ENCODE measurements at regions not wholly inside any gene's neighbourhood (a gene's known extent, or its start where the extent isn't known, plus 50 kb on each side); places are given as distances from the start of the nearest gene placed in this dataset.
"Not testable (repeated sequence)": the region's sequence is repeated elsewhere in the genome, so short reads cannot be mapped to it uniquely, and the experiment has no call there.

DNA sequence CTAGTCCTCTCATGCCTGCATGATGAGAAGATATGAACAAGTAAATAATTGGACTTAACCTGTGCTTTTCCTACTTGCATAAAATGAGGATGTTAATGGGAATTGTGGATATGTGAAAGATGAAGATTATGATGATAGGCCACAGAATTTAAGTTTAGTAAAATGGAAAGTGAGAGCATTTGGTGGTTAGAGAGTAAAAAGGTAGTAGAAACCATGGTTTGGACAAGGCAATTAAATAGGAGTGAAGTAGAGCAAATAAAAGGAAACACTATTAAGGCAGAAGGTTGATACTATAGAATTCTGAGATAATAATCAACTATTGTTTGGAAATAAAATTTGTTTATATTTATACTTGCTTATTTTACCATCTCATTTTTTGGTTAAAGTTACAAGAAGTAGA is 1162.5 kb downstream of the MRPL39 start:
- DNase-seq: no peak

DNA sequence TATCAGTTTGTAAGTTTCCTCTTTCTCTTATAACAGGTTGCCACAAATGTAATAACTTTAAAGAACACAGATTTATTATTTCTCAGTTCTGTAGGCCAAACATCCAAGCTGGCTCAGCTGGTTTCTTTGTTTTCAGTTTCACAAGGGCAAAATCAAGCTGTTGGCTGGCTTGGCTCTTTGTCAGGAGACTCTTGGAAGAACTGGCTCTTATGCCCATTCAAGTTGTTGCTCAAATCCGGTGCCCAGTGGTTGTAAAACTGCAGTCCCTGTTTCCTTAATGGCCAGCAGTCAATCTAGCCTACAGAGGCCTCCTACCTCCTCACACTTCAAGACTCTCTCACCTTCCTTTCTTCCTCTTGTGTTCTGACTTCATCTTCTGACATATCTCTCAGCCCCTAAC is 1171.0 kb downstream of the MRPL39 start:
- no peak for DNase-seq

DNA sequence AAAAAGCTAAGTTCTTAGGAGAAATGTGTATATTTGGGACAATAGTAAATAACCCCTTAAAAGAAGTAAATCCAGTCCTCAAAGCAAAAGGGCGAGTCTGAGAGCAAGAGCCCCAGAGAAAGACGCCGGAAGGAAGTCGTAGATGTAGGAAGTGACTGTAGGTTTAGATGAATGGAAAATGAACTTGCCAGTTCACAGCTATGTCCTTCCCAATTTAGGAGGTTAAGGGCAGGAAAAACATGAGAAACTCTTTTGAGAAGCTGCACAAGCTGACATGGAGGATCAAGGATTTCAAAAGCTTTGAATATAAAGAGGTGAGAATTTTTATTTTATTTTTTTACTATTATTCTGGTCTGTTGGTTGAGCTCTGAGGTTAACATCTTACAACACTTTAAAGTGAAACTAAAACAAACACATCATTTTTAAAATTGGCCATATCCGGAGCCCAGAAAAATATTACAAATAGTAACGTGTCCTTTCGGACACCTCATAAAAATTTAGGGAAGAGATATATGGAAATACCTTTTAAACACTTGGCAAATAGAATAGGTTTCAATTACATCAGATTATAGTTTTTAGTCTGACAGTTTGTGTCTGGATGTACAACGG is 1178.6 kb downstream of the MRPL39 start:
- DNase-seq: no peak

DNA sequence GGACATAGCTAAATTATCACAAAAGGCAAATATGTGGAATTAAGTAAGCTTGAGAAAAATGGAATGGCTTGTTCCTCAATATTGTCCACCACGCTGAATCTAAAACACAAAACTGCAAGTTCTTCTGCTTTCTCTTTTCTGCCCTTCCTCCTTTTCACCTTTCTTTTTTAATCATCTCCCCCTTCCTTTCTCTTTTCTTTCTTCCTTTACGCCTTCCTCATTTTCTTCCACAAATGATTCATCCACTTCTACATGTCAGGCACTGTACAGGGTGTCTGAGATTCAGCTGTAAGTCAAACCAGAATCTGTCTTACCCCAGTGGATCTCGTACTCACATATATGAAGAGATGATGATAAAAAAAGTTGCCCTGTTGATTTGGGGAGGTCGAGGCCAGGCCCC is 1182.5 kb downstream of the MRPL39 start:
- no peak for DNase-seq

DNA sequence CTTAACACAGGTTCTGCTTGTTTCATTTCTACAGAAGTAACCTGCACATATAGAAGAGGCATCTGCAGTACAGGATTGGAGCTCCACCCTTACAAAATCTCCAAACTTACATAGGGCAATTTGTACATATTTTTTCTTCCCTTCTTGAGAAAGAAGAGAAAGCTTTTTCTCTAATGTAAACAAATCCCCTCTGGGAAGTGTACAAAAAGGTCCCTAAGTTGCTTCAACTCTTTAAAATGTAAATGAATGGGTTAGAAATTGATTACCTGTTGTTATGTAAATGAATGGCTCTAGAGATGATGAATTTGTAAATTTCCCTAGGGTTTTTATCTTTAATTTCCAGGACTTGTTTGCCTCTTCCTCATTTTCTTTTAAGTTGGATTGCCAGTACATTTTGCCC is 1183.7 kb downstream of the MRPL39 start:
- no peak for DNase-seq

DNA sequence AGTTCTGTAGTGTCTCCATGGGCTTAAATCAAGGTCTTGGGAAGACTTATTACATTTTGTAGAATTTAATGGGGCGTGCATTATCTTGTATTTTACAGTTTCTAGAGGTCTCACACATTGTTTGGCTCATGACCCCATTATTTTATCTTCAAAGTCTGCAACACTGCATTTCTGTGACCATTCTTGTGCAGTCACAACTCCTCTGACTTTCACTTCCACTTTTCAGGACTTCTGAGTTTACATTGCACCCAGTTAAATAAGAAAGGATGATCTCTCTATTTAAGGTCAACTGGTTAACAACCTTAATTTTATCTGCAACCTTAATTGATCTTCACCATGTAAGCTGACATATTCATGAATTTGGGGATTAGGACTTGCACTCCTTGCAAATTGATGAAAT is 1186.6 kb downstream of the MRPL39 start:
- no peak for DNase-seq

DNA sequence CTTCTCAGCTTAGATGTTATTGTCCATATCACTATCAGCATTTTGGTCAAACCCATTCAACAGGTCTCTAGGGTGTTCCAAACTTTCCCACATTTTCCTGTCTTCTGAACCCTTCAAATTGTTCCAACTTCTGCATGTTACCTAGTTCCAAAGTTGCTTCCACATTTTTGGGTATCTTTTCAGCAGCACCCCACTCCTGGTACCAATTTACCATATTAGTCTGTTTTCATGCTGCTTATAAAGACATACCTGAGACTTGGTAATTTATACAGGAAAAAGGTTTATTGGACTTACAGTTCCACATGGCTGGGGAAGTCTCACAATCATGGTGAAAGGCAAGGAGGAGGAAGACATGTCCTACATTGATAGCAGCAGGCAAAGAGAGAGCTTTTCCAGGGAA is 1187.6 kb downstream of the MRPL39 start:
- DNase-seq: not testable (repeated sequence)

DNA sequence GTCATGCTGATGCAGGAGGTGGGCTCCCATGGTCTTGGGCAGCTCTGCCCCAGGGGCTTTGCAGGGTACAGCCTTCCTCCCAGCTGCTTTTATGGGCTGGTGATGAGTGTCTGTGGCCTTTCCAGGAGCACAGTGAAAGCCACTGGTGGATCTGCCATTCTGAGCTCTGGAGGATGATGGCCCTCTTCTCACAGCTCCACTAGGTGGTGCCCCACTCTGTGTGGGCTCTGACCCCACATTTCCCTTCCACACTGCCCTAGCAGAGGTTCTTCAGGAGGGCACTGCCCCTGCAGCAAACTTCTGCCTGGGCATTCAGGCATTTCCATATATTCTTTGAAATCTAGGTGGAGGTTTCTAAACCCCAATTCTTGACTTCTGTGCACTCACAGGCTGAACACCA is 1188.6 kb downstream of the MRPL39 start:
- no peak for DNase-seq

DNA sequence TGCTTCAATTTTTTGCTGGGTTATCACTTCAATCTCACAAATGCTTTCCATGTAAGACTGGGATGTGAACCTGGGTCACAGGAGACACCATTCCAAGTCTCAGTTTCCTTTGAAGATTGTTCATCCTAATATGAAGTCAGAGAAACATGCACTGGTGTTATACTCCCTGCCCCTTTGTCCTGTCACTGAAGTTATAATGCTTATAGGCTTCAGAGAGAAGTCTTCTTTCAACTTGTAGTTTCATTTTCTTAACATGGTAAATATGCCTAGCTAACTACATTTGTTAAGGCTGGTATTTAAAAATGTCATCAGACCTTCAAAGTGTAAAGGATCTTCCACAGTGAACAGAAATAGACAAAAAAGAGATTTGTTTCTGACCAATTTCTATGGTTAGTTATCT is 1195.9 kb downstream of the MRPL39 start:
- DNase-seq: no peak

DNA sequence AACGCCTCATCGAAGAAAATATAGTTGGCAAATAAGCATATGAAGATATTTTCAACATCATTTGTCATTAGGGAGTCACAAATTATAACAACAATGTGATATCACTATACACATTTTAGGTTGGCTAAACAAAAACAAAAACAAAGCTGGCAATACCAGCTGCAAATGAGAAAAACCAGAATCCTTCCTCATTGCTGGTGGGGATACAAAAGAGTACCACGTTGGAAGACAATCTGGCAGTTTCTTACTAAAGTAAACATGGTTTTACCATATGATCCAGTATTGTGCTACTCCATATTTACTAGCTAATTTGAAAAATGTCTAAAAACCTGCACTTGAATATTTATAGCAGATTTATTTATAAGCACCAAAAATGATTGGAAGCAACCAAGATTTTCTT is 1204.1 kb downstream of the MRPL39 start:
- no peak for DNase-seq

DNA sequence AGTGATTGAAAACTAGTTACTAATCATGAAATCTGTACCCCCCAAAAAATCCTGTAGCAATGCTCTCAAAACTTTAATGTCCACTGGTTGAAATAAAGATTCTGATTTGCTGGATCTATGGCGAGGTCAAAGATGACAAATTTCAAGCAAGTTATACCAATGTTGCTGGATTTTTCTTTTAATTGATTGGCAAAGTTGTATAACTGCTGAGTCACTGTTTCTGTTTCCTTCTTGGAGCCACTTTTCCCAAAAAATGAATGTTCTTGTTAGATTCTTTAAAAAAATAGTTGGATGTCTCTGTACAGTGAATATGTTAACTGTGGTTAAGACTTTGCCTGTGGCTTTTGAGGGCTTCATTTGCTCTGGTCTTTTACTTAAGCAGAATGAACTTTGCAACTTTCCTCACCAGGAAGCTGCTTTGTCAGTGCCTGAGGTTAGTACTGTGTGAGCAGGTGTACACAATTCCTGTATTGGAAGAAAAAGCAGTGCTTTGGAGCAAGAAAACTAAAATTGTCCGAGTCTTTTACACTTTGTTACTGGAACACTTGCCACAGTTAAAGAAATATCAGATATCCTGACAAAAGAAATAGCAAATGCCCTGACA is 1211.9 kb downstream of the MRPL39 start:
- DNase-seq: no peak

DNA sequence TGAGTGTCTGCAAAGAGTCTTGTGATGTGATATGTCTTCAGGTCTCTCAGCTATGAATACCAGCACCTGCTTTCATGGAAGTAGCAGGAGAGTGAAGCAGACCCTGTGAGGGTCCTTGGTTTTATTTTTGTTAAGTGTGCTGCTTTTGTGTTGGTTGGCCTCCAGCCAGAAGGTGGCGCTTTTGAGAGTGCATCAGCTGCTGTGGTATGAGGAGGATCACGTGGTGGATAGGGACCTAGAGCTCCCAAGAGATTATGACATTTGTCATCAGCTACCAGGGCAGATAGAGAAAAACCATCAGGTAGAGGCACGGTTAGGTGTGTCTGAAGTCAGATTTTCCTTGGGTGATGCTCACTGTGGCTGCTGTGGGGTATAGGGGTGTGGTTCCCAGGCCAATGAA is 1232.1 kb downstream of the MRPL39 start:
- DNase-seq: no peak

DNA sequence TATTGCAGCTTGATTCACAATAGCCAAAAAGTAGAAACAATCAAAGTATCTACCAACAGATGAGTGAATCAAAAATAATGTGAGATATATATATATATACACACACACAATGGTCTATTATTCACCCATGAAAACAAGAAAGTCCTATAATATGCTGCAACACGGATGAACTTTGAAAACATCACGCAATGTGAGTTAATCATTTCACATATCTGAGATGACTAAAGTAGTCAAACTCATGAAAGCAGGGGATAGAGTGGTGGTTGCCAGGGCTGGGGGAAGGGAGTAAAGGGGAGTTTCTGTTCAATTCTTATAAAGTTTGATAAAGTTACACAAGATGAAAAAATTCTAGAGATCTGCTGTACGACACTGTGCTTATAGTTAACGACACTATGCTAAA is 1234.8 kb downstream of the MRPL39 start:
- no peak for DNase-seq

DNA sequence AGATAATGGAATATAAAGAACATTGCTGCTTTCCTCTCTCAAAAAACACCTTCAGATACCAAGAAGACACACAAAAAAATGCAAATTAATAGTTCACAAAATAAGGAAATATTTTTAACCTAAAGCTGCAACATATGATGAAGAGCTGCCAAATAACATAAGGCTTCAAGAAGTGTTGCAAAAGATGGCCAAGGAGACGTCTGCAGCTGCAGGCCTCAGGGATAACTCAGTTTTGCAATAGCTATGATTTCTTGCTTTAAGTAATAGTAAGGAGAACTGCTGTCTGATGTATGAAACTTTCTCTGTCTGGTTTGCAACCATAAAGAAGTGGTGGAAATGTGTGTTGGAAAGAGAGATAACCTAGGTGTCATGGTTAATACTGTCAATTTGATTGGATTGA is 1237.5 kb downstream of the MRPL39 start:
- DNase-seq: no peak

DNA sequence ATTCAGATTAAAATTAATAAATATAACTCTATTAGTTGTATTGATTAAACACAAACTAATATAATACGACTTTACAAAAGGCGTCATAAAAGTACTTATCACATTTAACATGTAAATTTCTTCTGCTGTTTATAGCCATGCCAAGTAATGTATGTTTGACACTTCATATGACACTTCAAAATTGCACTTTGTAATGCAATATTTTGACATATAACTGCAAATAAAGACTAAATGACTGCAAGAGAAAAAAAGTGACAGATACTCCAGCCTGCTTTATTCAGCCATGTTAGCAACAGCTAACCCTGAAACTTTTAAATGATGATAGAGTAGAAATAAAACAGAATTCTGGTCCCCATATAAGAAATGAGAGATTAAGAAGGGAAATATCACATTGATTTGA is 1238.0 kb downstream of the MRPL39 start:
- no peak for DNase-seq

DNA sequence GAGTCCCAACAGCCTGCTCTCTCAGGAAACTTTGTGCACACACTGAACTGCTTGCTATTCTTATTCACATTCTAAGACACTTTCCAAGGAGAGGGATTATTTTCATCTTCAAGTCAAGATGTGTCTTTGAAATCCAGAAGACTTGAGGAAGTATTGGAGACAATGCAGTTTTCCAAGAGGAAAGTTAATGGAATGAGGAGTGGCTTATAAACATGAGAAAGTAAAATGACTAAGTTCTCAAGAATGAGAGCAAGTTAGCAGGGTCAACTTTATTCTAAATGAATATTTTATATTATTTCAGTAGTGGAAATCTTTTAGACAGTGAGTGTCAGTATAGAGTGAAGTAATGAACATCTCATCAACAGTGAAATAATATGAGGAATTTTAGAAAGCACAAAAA is 1239.3 kb downstream of the MRPL39 start:
- DNase-seq: no peak

DNA sequence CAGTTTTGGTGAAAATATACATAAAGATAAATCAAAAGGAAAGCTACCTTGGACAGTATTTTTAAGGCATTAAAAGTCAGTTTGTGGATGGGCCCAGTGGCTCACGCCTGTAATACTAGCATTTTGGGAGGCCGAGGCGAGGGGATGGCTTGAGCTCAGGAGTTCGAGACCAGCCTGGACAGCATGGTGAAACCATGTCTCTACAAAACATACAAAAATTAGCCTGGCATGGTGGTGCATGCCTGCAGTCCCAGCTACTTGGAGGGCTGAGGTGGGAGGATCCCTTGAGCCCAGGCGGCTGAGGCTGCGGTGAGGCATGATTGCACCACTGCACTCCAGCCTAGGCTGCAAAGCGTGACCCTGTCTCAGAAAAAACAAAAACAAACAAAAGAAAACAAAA is 1253.8 kb downstream of the MRPL39 start:
- DNase-seq: no peak

DNA sequence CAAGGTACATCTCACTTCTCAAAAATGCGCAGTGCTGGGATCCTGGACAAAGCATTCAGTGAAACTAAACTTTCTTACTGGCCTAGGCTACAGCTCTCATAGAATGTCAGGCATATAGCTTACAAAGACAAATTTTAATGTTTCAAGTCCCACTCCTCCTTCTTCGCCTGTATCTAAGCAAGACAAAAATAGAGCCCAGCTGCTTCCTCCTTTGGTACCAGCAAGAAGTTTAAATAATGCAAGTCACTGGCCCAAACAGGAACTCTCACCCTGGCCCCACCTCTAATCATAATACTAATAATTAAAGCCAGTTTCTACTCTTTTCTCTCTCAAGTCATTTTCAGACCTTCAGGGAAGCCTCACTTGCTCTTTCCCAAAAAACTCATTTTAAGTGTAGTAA is 1267.9 kb downstream of the MRPL39 start:
- DNase-seq: no peak

DNA sequence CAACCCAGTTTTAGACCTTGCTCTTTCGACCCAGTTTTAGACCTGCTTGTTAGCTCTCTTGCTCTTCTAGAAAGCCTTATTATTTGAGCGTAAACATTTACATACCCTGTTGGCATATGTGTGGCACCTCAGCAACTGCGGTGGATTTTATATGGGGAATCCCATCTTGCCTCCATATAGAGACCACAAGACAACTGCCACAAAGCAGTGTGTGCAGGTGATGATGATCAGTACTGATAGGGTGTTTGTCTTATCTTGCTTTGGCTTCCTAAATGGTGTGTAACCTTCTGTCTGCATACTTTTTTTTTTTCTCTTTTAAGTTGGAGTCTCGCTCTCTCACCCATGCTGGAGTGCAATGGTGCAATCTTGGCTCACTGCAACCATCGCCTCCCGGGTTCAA is 1270.8 kb downstream of the MRPL39 start:
- DNase-seq: no peak

DNA sequence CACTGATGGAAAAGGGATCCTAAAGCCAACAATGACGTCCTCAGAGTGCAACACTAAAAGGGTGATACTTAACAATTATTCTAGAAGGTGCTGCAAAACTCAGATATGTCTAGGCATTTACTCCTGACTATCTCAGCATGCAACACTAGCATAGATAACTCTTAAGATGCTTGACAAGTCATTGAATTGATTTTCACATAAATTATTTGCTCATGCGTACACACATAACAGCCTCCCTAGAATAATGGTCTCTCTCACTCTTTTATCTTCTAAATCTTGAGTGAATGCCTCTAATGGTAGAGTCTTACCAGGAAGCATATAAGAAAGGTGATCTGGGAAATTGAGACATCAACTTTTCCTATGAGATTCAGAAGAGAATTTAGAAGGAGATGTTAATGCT is 1283.7 kb downstream of the MRPL39 start:
- no peak for DNase-seq

DNA sequence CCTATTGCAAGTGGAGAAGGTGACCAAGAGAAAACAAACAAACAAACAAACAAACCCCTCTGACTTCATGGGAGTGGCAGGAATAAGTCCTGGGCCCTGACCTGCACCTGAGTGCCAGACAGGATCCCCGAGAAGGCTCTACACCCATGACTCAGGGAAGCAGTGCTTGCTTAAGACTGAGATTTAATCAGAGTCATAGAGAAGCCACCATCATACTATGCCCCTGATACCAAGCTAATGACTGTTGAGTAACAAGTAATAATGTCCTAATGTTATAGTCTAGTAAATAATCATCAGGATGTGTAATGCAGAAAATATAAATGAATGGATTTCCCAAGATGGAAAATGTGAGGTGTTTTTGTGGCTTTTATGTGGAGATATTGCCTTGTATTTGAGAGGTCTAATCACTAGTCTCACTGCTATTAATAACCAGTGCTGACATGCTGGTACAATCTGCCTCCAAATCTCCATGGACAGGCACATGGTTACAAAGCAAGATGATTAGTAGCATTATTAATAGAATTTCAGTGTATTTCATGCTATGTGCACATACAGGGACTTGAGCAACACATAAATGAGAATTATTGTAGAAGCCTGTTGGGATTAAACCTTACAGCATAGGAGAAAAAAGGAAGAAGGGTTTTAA is 1290.9 kb downstream of the MRPL39 start:
- no peak for DNase-seq

DNA sequence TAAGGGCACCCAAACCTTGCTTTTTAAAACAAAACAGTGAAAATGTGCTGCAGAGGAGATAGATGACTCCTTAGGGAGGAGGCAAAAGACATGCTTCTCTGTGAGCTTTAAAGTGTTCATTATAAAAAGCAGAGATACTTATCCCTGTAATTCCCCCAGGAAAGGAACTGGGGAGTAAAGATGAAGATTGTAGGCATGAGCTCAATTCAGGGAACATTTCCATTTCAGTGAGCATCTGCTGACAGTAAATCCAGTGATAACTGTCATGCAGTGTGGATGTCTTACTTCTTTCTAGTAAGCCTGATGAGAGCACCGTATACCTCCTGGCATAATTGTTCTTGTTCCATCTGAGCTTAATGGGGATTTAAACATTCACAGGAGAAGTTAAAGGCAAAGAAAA is 1296.5 kb downstream of the MRPL39 start:
- DNase-seq: no peak

DNA sequence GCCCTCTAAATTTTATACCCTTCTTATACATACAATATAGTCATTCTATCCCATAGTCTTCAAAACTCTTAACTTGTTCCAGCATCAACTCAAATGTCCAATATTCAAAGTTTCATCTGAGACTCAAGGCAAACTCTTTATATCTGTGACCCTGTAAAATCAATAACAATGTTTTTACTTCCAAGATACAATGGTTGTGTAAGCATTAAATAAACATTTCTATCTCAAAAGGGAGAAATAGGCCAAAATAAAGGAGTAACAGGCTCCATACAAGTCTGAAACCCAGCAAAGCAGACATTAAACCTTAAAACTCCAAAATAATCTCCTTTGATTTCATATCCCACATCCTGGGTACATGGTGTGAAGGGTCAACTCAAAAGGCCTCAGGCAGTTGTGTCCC is 1299.1 kb downstream of the MRPL39 start:
- DNase-seq: no peak

DNA sequence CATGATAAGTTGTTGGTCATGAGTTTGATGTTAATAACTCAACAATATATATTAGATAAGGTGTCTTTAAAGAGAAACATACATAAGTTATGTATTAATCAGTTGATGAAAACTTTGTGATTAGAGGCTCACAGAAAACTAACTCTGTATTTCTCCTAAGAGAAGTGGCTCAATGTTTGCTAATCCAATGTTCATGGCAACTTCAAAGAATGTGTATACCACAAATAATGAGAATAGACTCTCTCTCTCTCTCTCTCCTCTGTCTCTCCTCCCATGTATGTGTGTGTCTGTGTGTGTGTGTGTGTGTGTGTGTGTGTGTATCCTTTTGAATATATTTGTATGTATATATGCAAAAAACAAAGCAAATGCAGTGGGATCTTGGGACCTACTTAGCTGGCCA is 1304.9 kb downstream of the MRPL39 start:
- DNase-seq: no peak

DNA sequence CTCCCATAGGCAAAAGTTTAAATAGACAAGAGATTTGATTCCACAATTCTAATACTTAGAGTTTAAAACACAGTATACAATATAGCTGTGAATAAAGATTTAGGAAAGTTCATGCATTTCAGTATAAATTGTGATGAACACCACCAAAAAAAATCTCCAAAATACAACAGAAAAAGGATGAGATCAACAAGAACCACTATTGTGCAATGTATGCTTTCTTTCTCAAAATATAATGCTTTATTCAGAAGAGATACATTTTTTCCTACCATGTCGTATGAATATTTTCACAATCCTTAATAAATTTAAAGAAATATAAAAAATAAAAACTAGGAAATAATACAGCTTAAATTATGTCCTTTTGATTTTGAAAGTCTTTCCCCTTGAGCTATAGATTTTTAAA is 1309.2 kb downstream of the MRPL39 start:
- DNase-seq: no peak
